CD8-positive, alpha-beta memory T cell (primary cell): ENCODE measurements at regions not wholly inside any gene's neighbourhood (a gene's known extent, or its start where the extent isn't known, plus 50 kb on each side); places are given as distances from the start of the nearest gene placed in this dataset.

Experiments used
- CTCF ChIA-PET: fragments of 350-600 bp; sonication (Branson Sonifier 250); formaldehyde crosslinking; loops from one replicate; lab custom pipeline; 2021; ENCODE audit warnings: antibody characterized with exemption; lab: Charles Lee
- POLR2A ChIA-PET: fragments of 350-600 bp; sonication (Branson Sonifier 250); formaldehyde crosslinking; loops from one replicate; lab custom pipeline; 2021; ENCODE audit warnings: antibody characterized with exemption; lab: Charles Lee
- DNase-seq, 5 donors: peaks; one replicate each; pipeline versions ENCODE4 v3.0.0 to v3.0.0-alpha.2; 2020 to 2022; ENCODE audit warnings: mixed read lengths in 1 of 5
- H3K27ac ChIP-seq: one replicate; pipeline ENCODE4 v1.7.0; 2013; ENCODE audit warnings: low read depth, mild to moderate bottlenecking, low read length, moderate library complexity
- H3K27me3 ChIP-seq: 2 replicates; pipeline ENCODE4 v1.7.0; 2013; ENCODE audit warnings: low read length, mild to moderate bottlenecking; ENCODE audit not compliant: insufficient read depth, poor library complexity, severe bottlenecking
- H3K36me3 ChIP-seq: 2 replicates; pipeline ENCODE4 v1.7.0; 2013; ENCODE audit warnings: mild to moderate bottlenecking, low read length, moderate library complexity; ENCODE audit not compliant: insufficient read depth
- H3K4me1 ChIP-seq: 2 replicates; pipeline ENCODE4 v1.7.0; 2013; ENCODE audit warnings: mild to moderate bottlenecking, low read length, moderate library complexity; ENCODE audit not compliant: insufficient read depth
- H3K4me3 ChIP-seq: 2 replicates; pipeline ENCODE4 v1.7.0; 2013; ENCODE audit warnings: mild to moderate bottlenecking, low read length
- H3K9me3 ChIP-seq: 2 replicates; pipeline ENCODE4 v1.7.0; 2013; ENCODE audit warnings: mild to moderate bottlenecking, low read length
- H3K27ac Mint-ChIP-seq, 8 donors: one replicate each; pipeline ENCODE4 v1.8.0; 2020 to 2021; ENCODE audit warnings: mixed read lengths in 8 of 8, mild to moderate bottlenecking in 6 of 8, inconsistent platforms in 3 of 8, moderate library complexity in 3 of 8
- H3K27me3 Mint-ChIP-seq, 2 donors: one replicate each; pipeline ENCODE4 v1.8.0; 2020 to 2021; ENCODE audit warnings: mixed read lengths in 2 of 2, mild to moderate bottlenecking in 1 of 2, moderate library complexity in 1 of 2
- H3K36me3 Mint-ChIP-seq, 3 donors: one replicate each; pipeline ENCODE4 v1.8.0; 2020 to 2021; ENCODE audit warnings: mixed read lengths in 3 of 3, inconsistent platforms in 1 of 3, mild to moderate bottlenecking in 1 of 3
- H3K4me1 Mint-ChIP-seq, 3 donors: one replicate each; pipeline ENCODE4 v1.8.0; 2020 to 2021; ENCODE audit warnings: mixed read lengths in 3 of 3, inconsistent platforms in 1 of 3, mild to moderate bottlenecking in 1 of 3
- H3K4me3 Mint-ChIP-seq, 7 donors: one replicate each; pipeline ENCODE4 v1.8.0; 2020 to 2021; ENCODE audit warnings: mixed read lengths in 7 of 7, mild to moderate bottlenecking in 6 of 7, moderate library complexity in 4 of 7, inconsistent platforms in 2 of 7
- H3K9me3 Mint-ChIP-seq, 5 donors: one replicate each; pipeline ENCODE4 v1.8.0; 2020 to 2022; ENCODE audit warnings: mixed read lengths in 5 of 5, mild to moderate bottlenecking in 3 of 5, moderate library complexity in 2 of 5, inconsistent platforms in 1 of 5

GRCh38 chr2:136062066-136062837 is 55.7 kb downstream of the CXCR4 start:
- Histone ChIP-seq H3K27ac (no peak overlapping the region), H3K36me3 (no peaks in the 10 kb centered on the region), H3K4me3 (no peak overlapping the region), H3K9me3 (no peaks in the 10 kb centered on the region), H3K4me1 (peaks cover 32% of the 10 kb centered on the region), H3K27me3 (no peaks in the 10 kb centered on the region)
- H3K27me3 Mint-ChIP-seq = peaks cover 0 to 5% of the 10 kb centered on the region in 2 donors
- H3K9me3 Mint-ChIP-seq = no peaks in the 10 kb centered on the region
- peaks cover 0 to 14% (median 7%) of the 10 kb centered on the region in 3 donors for H3K36me3 Mint-ChIP-seq
- no peak for DNase-seq
- POLR2A ChIA-PET = no interaction called here
- H3K4me3 Mint-ChIP-seq = no peak overlapping the region
- H3K4me1 Mint-ChIP-seq = peaks cover 31 to 76% (median 58%) of the 10 kb centered on the region in 3 donors
- CTCF ChIA-PET = no interaction called here
- no peak overlapping the region for H3K27ac Mint-ChIP-seq

GRCh38 chr2:136060416-136060815 is 57.5 kb downstream of the CXCR4 start:
- peaks cover 0 to 14% (median 9%) of the 10 kb centered on the region in 3 donors for H3K36me3 Mint-ChIP-seq
- POLR2A ChIA-PET = no interaction called here

DNA sequence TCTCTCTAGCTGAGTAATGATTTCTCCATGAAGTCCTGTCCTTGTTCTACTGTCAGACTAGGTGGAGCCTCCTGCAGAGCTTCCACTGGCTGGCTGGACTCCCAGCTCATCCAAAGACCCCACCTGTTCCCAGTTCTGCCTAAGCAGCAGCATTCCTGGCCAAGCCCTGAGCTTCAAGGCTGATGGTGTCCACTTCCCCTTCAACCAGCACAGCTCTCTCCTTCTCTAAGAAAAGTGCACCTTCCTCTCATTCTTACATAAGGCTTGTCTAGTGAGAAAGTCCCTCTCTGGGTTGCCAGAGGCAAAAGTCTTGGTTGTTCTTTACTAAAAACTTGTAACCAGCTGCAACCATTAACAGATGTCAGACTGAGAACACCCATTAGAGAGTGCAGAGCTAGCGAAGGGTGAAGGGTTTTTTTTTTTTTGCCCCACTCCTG is 58.9 kb downstream of the CXCR4 start:
- ChIA-PET CTCF (interaction anchor here (1.5 kb wide), 1 partner anchor 323 kb away, joined by 3 read pairs; no protein-coding TSS in a partner anchor), POLR2A (no interaction called here)
- H3K36me3 ChIP-seq = no peaks in the 10 kb centered on the region
- Mint-ChIP-seq H3K27ac (peak overlapping the region in 3 of 8 donors; percentile 30 to 56 (median 55)), H3K36me3 (peaks cover 0 to 14% (median 9%) of the 10 kb centered on the region in 3 donors), H3K27me3 (peaks cover 0 to 2% of the 10 kb centered on the region in 2 donors), H3K9me3 (no peaks in the 10 kb centered on the region), H3K4me1 (peaks cover 36 to 82% (median 65%) of the 10 kb centered on the region in 3 donors), H3K4me3 (no peak overlapping the region)
- no peaks in the 10 kb centered on the region for H3K27me3 ChIP-seq
- H3K9me3 ChIP-seq = no peaks in the 10 kb centered on the region
- no peak overlapping the region for H3K4me3 ChIP-seq
- peaks cover 53% of the 10 kb centered on the region for H3K4me1 ChIP-seq
- no peak for DNase-seq
- H3K27ac ChIP-seq = no peak overlapping the region

More at GRCh38 chr2:136060416-136060815, 57.5 kb downstream of the CXCR4 start:
- no peaks in the 10 kb centered on the region for H3K27me3 ChIP-seq
- H3K4me1 Mint-ChIP-seq = peaks cover 39 to 82% (median 64%) of the 10 kb centered on the region in 3 donors
- peaks cover 0 to 3% of the 10 kb centered on the region in 2 donors for H3K27me3 Mint-ChIP-seq
- no peak overlapping the region for H3K4me3 Mint-ChIP-seq
- no peaks in the 10 kb centered on the region for H3K36me3 ChIP-seq
- CTCF ChIA-PET = no interaction called here
- H3K9me3 ChIP-seq = no peaks in the 10 kb centered on the region
- H3K4me1 ChIP-seq = peaks cover 46% of the 10 kb centered on the region
- H3K9me3 Mint-ChIP-seq = no peaks in the 10 kb centered on the region
- no peak overlapping the region for H3K27ac Mint-ChIP-seq
- no peak overlapping the region for H3K4me3 ChIP-seq
- DNase-seq = no peak
- no peak overlapping the region for H3K27ac ChIP-seq

DNA sequence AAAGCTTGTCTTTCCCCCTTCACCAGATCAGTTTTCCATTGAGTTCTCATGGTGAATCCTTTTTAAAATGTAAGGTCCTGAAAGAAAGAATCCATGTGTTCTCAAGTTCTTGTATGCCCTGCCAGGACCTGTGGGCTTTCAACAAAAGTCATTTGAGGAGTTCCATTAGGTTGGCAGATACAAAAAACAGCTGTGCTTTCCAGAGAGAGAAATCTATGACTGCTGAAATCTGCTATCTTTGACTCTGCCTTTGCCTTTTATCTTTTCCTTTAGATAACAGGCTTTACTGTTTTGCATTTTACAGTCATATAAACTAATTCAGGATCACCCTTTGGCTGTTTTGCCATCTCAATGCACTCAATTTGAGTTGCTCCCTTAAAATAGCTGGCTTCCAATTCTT is 59.7 kb downstream of the CXCR4 start:
- Mint-ChIP-seq H3K4me1 (peaks cover 39 to 81% (median 68%) of the 10 kb centered on the region in 3 donors), H3K36me3 (peaks cover 0 to 8% (median 7%) of the 10 kb centered on the region in 3 donors), H3K4me3 (peak overlapping the region in 2 of 7 donors; percentile 1 to 7), H3K27ac (peak overlapping the region in 4 of 8 donors; percentile 28 to 56 (median 45)), H3K27me3 (peaks cover 0 to 1% of the 10 kb centered on the region in 2 donors), H3K9me3 (no peaks in the 10 kb centered on the region)
- CTCF ChIA-PET = interaction anchor here (1.5 kb wide), 1 partner anchor 324 kb away, joined by 3 read pairs; no protein-coding TSS in a partner anchor
- POLR2A ChIA-PET = interaction anchor here (0.5 kb wide), 1 partner anchor 317 kb away, joined by 11 read pairs; no protein-coding TSS in a partner anchor
- no peaks in the 10 kb centered on the region for H3K9me3 ChIP-seq
- no peak overlapping the region for H3K4me3 ChIP-seq
- H3K27me3 ChIP-seq = no peaks in the 10 kb centered on the region
- no peak overlapping the region for H3K27ac ChIP-seq
- peaks cover 61% of the 10 kb centered on the region for H3K4me1 ChIP-seq
- H3K36me3 ChIP-seq = no peaks in the 10 kb centered on the region
- DNase-seq = no peak

DNA sequence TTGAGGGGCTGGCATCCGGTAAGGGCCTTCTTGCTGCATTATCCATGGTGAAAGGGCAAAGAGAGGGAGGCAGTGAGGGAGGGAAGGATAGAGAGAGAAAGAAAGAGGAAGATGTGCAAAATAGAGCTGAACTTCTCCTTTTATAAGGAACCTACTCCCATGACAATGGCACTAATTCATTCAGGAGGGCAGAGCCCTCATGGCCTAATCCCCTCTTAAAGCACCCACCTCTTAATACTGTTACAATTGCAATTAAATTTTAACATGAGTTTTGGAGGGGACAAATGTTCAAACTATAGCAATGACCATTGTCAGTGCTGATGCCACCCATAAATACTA is 60.2 kb downstream of the CXCR4 start:
- DNase-seq = no peak
- Histone ChIP-seq H3K4me1 (peaks cover 65% of the 10 kb centered on the region), H3K9me3 (no peaks in the 10 kb centered on the region), H3K36me3 (no peaks in the 10 kb centered on the region), H3K27ac (no peak overlapping the region), H3K27me3 (no peaks in the 10 kb centered on the region), H3K4me3 (no peak overlapping the region)
- CTCF ChIA-PET = interaction anchor here (1.5 kb wide), 2 partner anchors 9 to 324 kb away, joined by 3 to 4 read pairs; no protein-coding TSS in a partner anchor
- peaks cover 0 to 8% (median 7%) of the 10 kb centered on the region in 3 donors for H3K36me3 Mint-ChIP-seq
- peak overlapping the region in 4 of 7 donors; percentile 22 to 65 (median 47) for H3K4me3 Mint-ChIP-seq
- peaks cover 41 to 84% (median 71%) of the 10 kb centered on the region in 3 donors for H3K4me1 Mint-ChIP-seq
- H3K9me3 Mint-ChIP-seq = no peaks in the 10 kb centered on the region
- POLR2A ChIA-PET = no interaction called here
- peaks cover 0 to 1% of the 10 kb centered on the region in 2 donors for H3K27me3 Mint-ChIP-seq
- H3K27ac Mint-ChIP-seq = peak overlapping the region in 6 of 8 donors; percentile 39 to 91 (median 78)

- H3K9me3 ChIP-seq = no peaks in the 10 kb centered on the region
- H3K27ac Mint-ChIP-seq = peak overlapping the region; percentile 34 to 91 (median 78)
- no peaks in the 10 kb centered on the region for H3K9me3 Mint-ChIP-seq
- POLR2A ChIA-PET = interaction anchor here (0.9 to 1.7 kb wide), 2 partner anchors 72 to 299 kb away, joined by 3 to 5 read pairs; partner anchors contain the start of gene DARS1
- H3K4me3 Mint-ChIP-seq = peak overlapping the region in 6 of 7 donors; percentile 49 to 67 (median 54)
- H3K27me3 Mint-ChIP-seq = peaks cover 0 to 1% of the 10 kb centered on the region in 2 donors
- H3K36me3 ChIP-seq = no peaks in the 10 kb centered on the region
- no peaks in the 10 kb centered on the region for H3K27me3 ChIP-seq
- H3K4me1 Mint-ChIP-seq = peaks cover 47 to 88% (median 73%) of the 10 kb centered on the region in 3 donors
- peak overlapping the region; percentile 17 for H3K4me3 ChIP-seq
- DNase-seq = peak in 1 of 5 donors; percentile 14
- peaks cover 70% of the 10 kb centered on the region for H3K4me1 ChIP-seq
- no peak overlapping the region for H3K27ac ChIP-seq
- H3K36me3 Mint-ChIP-seq = peaks cover 0 to 6% (median 5%) of the 10 kb centered on the region in 3 donors
- CTCF ChIA-PET = interaction anchor here (0.9 to 1.5 kb wide), 3 partner anchors 9 to 325 kb away, joined by 3 to 4 read pairs (median 3); no protein-coding TSS in a partner anchor
Measured at GRCh38 chr2:136057023-136057801, 60.7 kb downstream of the CXCR4 start.

DNA sequence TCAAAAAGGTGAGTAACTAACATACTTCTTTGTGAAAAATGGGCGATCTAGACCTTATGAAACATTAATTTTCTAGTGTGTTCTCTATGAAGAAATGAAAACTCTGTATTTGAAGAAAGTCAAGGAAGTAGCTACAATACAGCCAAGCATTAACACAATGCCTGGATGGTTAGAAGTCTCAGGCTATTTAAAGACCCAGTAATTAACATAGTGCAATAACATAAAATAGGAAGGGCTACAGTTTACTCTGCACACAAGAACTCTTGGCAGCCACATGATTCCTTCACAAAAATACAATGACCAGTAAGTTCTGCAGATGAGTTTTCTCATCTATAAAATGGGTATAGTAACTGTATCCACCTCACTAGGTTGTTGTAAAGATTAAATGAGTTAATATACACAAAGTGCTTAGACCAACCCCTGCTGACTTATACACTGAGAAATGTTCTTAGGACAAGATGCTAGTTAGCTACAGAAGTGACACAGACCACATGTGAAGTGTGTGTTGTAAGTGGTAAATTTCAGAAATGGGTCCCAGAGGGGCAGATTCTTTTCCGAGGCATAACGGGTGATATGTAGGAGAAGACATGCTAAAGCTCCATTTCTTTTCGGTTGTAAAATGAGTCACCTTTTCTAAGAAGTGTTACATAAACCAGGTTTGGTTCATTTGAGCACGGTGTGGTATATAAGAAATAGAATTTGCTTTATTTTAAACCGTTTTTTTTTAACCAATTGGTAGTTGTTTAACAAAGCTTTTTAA is 61.8 kb downstream of the CXCR4 start:
- ChIA-PET CTCF (interaction anchor here (0.9 to 1.5 kb wide), 3 partner anchors 8 to 26 kb away, joined by 3 to 4 read pairs (median 3); no protein-coding TSS in a partner anchor), POLR2A (interaction anchor here (0.5 to 1.7 kb wide), 4 partner anchors 70 to 300 kb away, joined by 3 to 6 read pairs (median 4); partner anchors contain the start of gene DARS1)
- Mint-ChIP-seq H3K36me3 (peaks cover 0 to 2% (median 0%) of the 10 kb centered on the region in 3 donors), H3K9me3 (no peaks in the 10 kb centered on the region), H3K4me1 (peaks cover 58 to 91% (median 77%) of the 10 kb centered on the region in 3 donors), H3K27me3 (peaks cover 0 to 1% of the 10 kb centered on the region in 2 donors), H3K4me3 (peak overlapping the region in 5 of 7 donors; percentile 2 to 65 (median 59)), H3K27ac (peak overlapping the region; percentile 10 to 82 (median 80))
- peaks cover 81% of the 10 kb centered on the region for H3K4me1 ChIP-seq
- no peak overlapping the region for H3K27ac ChIP-seq
- no peaks in the 10 kb centered on the region for H3K9me3 ChIP-seq
- no peaks in the 10 kb centered on the region for H3K36me3 ChIP-seq
- no peak overlapping the region for H3K4me3 ChIP-seq
- DNase-seq = no peak
- no peaks in the 10 kb centered on the region for H3K27me3 ChIP-seq
